GM12892 (cell line): ENCODE measurements at regions not wholly inside any gene's neighbourhood (a gene's known extent, or its start where the extent isn't known, plus 50 kb on each side); places are given as distances from the start of the nearest gene placed in this dataset.
"Not testable (repeated sequence)": the region's sequence is repeated elsewhere in the genome, so short reads cannot be mapped to it uniquely, and the experiment has no call there.

Experiments used
- POLR2A ChIP-seq: IDR thresholded peaks from 2 replicates; pipeline ENCODE4 v1.6.1; 2011; ENCODE audit warnings: low read depth, low read length, control low read depth
- POLR2AphosphoS5 ChIP-seq: IDR thresholded peaks from 2 replicates; pipeline ENCODE4 v1.6.1; 2011; ENCODE audit warnings: low read depth, low read length, control low read depth

GRCh38 chr3:137338400-137338799, 380.6 kb downstream of the IL20RB start:
- not testable (repeated sequence) for TF ChIP-seq POLR2A, POLR2AphosphoS5
